ENCODE measurements at regions not wholly inside any gene's neighbourhood (a gene's known extent, or its start where the extent isn't known, plus 50 kb on each side); places are given as distances from the start of the nearest gene placed in this dataset.

DNA sequence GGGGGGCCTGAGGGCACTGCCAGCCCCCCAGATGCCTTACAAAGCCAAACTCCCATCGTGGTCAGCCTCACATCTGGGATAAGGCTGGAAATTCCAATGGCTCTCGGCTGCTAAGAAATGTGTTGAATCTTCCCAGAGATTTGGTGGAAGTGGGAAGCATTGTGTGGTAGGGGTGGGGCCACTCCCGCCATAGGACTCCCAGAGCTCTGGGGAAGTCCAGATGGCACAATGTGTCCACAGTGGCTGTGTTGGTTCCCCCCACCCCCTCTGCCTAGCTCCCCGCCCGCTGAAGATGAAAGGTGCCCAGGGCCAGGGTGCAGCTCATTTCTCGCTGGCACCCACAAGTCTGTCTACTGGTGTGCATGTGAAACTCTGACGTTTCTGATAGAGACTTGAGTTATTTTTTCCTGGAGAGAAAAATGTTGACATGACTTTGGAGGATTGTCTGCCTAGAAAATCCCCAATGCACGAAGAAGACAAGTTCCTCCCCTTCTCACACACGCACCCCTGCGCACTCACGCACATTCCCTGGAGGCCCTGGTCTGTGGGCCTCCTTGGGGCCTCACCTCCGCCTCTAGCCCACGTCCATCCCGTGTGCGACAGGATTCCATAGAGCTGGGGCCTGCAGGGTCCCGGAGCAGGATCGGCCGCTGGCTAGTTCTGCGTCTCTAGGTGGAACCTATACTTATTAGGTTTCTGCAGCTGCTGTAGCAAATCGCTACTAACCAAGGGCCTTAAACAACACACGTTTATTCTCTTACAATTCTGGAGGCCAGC, 199.1 kb downstream of the ZFP36L2 start:
- H3K36me3 ChIP-seq (ENCODE audit: control insufficient read depth, insufficient read depth, low read length), result no peaks in the 10 kb centered on the region
- in situ Hi-C loops (cut with HindIII; ENCODE audit: low pct_unique_long_range_greater_than_20kb, low sequenced_read_pairs) (no loop called here), intact Hi-C loops (cut with micrococcal nuclease; ENCODE audit: unreplicated experiment) (loop anchor here (10.0 kb wide), 1 partner anchor 198 kb away; the partner anchor contains the start of gene ZFP36L2)
- H3K27me3 ChIP-seq (ENCODE audit: control insufficient read depth, insufficient read depth, low read length), result no peaks in the 10 kb centered on the region
- DNase-seq (ENCODE audit: low read depth, low spot score), result no peak
- H3K27ac ChIP-seq (ENCODE audit: low read length), result no peak overlapping the region
- H3K4me3 ChIP-seq (ENCODE audit: low read depth in 2 of 2, low read length in 2 of 2), result no peak overlapping the region
- H3K4me1 ChIP-seq (ENCODE audit: control insufficient read depth, insufficient read depth, low read length), result peaks cover 3% of the 10 kb centered on the region; the same call in 1 of the 2 replicates
- TF ChIP-seq POLR2AphosphoS5 (IDR thresholded peaks at IDR 0.05; ENCODE audit: low read depth, low read length), result no peak
- TF ChIP-seq SIN3A (IDR thresholded peaks at IDR 0.05; ENCODE audit: borderline replicate concordance, insufficient read depth, low read depth, low read length), result no peak
- TF ChIP-seq, protein P1, sequence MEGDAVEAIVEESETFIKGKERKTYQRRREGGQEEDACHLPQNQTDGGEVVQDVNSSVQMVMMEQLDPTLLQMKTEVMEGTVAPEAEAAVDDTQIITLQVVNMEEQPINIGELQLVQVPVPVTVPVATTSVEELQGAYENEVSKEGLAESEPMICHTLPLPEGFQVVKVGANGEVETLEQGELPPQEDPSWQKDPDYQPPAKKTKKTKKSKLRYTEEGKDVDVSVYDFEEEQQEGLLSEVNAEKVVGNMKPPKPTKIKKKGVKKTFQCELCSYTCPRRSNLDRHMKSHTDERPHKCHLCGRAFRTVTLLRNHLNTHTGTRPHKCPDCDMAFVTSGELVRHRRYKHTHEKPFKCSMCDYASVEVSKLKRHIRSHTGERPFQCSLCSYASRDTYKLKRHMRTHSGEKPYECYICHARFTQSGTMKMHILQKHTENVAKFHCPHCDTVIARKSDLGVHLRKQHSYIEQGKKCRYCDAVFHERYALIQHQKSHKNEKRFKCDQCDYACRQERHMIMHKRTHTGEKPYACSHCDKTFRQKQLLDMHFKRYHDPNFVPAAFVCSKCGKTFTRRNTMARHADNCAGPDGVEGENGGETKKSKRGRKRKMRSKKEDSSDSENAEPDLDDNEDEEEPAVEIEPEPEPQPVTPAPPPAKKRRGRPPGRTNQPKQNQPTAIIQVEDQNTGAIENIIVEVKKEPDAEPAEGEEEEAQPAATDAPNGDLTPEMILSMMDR (IDR thresholded peaks at IDR 0.05), result no peak
- TF ChIP-seq, protein P2, sequence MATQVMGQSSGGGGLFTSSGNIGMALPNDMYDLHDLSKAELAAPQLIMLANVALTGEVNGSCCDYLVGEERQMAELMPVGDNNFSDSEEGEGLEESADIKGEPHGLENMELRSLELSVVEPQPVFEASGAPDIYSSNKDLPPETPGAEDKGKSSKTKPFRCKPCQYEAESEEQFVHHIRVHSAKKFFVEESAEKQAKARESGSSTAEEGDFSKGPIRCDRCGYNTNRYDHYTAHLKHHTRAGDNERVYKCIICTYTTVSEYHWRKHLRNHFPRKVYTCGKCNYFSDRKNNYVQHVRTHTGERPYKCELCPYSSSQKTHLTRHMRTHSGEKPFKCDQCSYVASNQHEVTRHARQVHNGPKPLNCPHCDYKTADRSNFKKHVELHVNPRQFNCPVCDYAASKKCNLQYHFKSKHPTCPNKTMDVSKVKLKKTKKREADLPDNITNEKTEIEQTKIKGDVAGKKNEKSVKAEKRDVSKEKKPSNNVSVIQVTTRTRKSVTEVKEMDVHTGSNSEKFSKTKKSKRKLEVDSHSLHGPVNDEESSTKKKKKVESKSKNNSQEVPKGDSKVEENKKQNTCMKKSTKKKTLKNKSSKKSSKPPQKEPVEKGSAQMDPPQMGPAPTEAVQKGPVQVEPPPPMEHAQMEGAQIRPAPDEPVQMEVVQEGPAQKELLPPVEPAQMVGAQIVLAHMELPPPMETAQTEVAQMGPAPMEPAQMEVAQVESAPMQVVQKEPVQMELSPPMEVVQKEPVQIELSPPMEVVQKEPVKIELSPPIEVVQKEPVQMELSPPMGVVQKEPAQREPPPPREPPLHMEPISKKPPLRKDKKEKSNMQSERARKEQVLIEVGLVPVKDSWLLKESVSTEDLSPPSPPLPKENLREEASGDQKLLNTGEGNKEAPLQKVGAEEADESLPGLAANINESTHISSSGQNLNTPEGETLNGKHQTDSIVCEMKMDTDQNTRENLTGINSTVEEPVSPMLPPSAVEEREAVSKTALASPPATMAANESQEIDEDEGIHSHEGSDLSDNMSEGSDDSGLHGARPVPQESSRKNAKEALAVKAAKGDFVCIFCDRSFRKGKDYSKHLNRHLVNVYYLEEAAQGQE (IDR thresholded peaks at IDR 0.05; ENCODE audit: insufficient read depth in 1 of 2, low read depth in 2 of 2, low read length in 1 of 2), result no peak
- TF ChIP-seq TCF7L2 (IDR thresholded peaks at IDR 0.05; ENCODE audit: low read depth, low read length), result no peak
- BruUV-seq (replicated peaks), result no TSS peak
- no peak for ATAC-seq
- H3K9me3 ChIP-seq (ENCODE audit: control insufficient read depth, insufficient read depth, low read depth, low read length), result no peaks in the 10 kb centered on the region
- CTCF ChIA-PET, result no interaction called here
- POLR2A ChIA-PET, result no interaction called here

DNA sequence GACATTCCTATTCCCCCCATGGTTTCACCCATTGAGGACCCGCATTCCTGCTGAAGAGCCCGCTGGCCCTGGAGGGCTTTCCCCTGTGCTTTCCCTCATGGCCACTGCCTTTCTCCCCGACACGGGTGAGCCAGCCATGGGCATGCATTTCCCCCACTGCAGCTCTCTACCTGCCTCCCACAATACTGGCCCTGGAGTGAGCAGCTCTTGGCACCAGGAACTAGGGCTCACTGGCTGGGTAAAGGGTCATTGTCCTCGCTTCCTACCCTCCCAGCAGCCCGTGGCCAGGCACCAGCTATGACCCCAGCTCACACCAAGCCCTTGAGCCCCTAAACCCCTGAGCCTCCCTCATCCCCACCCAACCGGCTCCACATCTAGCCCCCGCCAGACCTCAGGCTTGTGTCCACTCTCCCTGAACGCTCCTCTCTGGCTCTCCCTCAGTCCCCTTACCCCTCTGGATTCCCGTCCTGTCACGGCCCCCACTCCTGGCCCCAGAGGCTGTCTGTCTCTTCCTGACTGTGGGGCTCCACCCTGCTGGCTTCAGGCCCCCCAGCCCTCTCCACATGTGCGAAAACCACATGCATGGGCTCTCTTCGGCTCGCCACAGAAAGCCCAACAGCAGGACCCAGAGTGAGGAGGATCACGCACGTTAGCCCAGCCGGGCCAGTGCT, 199.8 kb downstream of the ZFP36L2 start:
- ChIA-PET CTCF (interaction anchor here (0.7 kb wide), 1 partner anchor 125 kb away, joined by 3 read pairs; no protein-coding TSS in a partner anchor), POLR2A (no interaction called here)
- H3K27ac ChIP-seq (ENCODE audit: low read length), result no peak overlapping the region
- no TSS peak for BruUV-seq (replicated peaks)
- H3K4me1 ChIP-seq (ENCODE audit: control insufficient read depth, insufficient read depth, low read length), result peaks cover 3% of the 10 kb centered on the region; the same call in 1 of the 2 replicates
- TF ChIP-seq POLR2AphosphoS5 (IDR thresholded peaks at IDR 0.05; ENCODE audit: low read depth, low read length), result no peak
- TF ChIP-seq, protein P2 (IDR thresholded peaks at IDR 0.05; ENCODE audit: insufficient read depth in 1 of 2, low read depth in 2 of 2, low read length in 1 of 2), result no peak
- TF ChIP-seq SIN3A (IDR thresholded peaks at IDR 0.05; ENCODE audit: borderline replicate concordance, insufficient read depth, low read depth, low read length), result no peak
- no peak for TF ChIP-seq TCF7L2 (IDR thresholded peaks at IDR 0.05; ENCODE audit: low read depth, low read length)
- TF ChIP-seq, protein P1 (IDR thresholded peaks at IDR 0.05), result no peak
- no peak overlapping the region for H3K4me3 ChIP-seq (ENCODE audit: low read depth in 2 of 2, low read length in 2 of 2)
- DNase-seq (ENCODE audit: low read depth, low spot score) (no peak), ATAC-seq (no peak)
- H3K36me3 ChIP-seq (ENCODE audit: control insufficient read depth, insufficient read depth, low read length), result no peaks in the 10 kb centered on the region
- no peaks in the 10 kb centered on the region for H3K27me3 ChIP-seq (ENCODE audit: control insufficient read depth, insufficient read depth, low read length)
- in situ Hi-C loops (cut with HindIII; ENCODE audit: low pct_unique_long_range_greater_than_20kb, low sequenced_read_pairs), result no loop called here
- no peaks in the 10 kb centered on the region for H3K9me3 ChIP-seq (ENCODE audit: control insufficient read depth, insufficient read depth, low read depth, low read length)
- intact Hi-C loops (cut with micrococcal nuclease; ENCODE audit: unreplicated experiment), result loop anchor here (10.0 kb wide), 1 partner anchor 198 kb away; the partner anchor contains the start of gene ZFP36L2

All from Panc1 (cell line).